Activated naive CD4-positive, alpha-beta T cell treated with anti-CD3 and anti-CD28 coated beads, Interleukin-2, amount 50 U/mL, for 72 hours (primary cell): ENCODE measurements at regions not wholly inside any gene's neighbourhood (a gene's known extent, or its start where the extent isn't known, plus 50 kb on each side); places are given as distances from the start of the nearest gene placed in this dataset.

Experiments
- ATAC-seq, 2 donors: fragments of 150-1000 bp; cut with Tn5 transposase; 2 replicates each; pipeline ENCODE4 v1.10.0; 2021; ENCODE audit warnings: mild to moderate bottlenecking in 2 of 2, moderate library complexity in 2 of 2
- DNase-seq, 2 donors: peaks; one replicate each; pipeline ENCODE4 v3.0.0; 2021 to 2022; ENCODE audit warnings: low spot score in 2 of 2
- H3K27ac Mint-ChIP-seq, 2 donors: one replicate each; pipeline ENCODE4 v1.8.0; 2022; ENCODE audit warnings: mild to moderate bottlenecking in 2 of 2, mixed read lengths in 2 of 2
- H3K36me3 Mint-ChIP-seq, 2 donors: one replicate each; pipeline ENCODE4 v1.8.0; 2022; ENCODE audit warnings: mixed read lengths in 2 of 2
- H3K9me3 Mint-ChIP-seq, 2 donors: one replicate each; pipeline ENCODE4 v1.8.0; 2022; ENCODE audit warnings: mixed read lengths in 2 of 2

DNA sequence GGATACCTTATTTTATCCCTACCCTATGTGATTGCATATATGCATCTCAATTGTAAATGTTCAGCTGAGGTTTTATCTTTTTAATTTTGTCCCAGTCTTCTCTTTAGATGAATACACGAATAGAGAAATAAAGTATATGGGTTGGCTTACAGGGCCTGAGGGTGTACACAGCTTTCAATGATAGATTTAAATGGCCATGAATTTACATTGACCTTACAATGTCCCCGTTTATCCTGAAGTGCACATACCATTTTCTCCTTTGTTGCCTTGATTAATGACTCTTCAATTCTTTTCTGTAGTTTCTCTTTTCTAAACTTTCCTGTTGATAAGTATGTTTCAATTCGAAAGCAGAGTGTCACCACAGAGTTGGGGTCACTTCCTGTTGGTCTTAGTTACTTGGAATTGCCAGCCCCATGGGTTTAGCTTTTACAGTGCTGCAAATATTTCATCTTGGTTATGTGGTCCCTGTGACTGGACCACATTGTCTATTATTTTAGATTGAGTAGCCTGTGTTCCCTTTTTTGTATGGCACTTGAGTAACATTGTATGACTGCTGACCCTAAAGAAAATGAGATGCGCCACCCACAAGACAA is 1616.3 kb upstream of the ACVR2A start:
- Mint-ChIP-seq H3K9me3 (peaks cover 17 to 19% of the 10 kb centered on the region in 2 donors), H3K36me3 (no peaks in the 10 kb centered on the region), H3K27ac (no peak overlapping the region)
- DNase-seq (no peak), ATAC-seq (no peak)

DNA sequence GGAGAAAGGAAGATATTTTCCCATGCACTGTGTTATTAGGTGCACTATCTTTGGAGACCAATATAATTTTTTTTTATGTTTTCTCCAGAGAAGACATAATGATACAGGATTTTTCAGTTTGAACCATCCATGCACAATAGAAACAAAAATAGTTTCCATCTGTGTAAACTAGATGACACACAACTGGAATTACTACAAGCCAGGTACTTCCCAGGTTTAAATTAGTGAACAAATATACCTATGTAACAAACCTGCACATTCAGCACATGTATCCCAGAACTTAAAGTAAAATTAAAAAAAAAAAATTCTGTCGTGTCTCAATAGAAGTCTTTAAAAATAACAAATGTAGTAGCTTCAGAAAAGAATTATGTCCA is 1616.8 kb upstream of the ACVR2A start:
- no peak for DNase-seq
- no peak for ATAC-seq
- Mint-ChIP-seq H3K9me3 (peaks cover 17 to 19% of the 10 kb centered on the region in 2 donors), H3K36me3 (no peaks in the 10 kb centered on the region), H3K27ac (no peak overlapping the region)

DNA sequence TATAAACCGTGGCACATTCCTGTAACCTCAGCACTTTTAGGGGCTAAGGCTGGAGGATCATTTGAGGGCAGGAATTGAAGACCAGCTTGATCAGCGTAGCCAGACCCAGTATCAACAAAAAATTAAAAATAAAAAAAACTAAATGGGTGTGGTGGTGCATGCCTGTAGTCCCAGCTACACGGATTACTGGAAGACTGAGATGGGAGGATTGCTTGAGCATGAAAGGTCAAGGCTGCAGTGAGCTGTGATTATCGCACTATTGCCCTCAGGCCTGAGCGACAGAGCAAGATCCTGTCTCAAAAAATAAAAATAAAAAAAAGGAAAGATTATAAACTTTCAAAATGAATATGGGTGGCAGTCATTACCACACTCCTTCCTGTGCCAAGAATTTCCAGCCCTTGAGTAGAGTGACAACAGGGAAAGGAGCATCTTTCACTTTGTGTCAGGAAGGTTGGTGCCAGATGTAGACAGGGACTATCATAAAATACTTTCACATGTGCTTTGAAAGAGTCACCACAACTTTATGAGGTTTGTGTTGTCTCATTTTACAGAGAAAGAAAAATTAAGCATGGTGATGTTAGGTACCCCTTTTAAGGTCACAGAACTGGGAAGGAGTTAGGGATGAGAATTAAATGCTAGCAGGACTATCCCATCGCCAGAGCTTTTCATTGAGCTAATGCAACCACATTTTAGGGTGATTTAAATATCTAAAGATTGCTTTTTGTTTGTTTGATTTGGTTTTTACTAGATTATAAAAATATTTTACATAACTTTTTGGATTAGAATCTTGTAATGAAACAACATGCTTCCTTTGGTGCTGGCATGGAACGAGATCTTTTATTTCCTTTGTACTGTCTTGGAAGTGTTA is 1617.4 kb upstream of the ACVR2A start:
- no peak for DNase-seq
- ATAC-seq, result no peak
- peaks cover 16 to 17% of the 10 kb centered on the region in 2 donors for H3K9me3 Mint-ChIP-seq
- H3K36me3 Mint-ChIP-seq, result no peaks in the 10 kb centered on the region
- H3K27ac Mint-ChIP-seq, result no peak overlapping the region

DNA sequence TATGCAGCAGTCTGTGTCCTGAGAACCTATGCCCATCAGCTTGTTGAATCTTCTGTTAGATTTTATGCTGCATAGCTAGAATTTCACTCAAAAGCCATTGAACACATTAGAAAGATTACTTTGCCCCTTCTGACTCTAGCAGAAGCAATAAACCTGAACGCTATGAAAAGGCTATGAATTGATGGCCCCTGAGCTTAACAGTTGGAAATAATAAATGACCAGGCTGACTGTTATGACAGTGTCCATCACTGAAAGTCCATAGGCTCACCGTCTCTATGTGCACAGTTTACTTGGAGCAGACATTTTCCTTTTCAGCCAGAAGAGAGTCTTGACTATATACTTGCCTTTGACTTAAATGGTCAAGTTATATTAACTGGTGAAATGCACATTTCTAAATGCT is 1618.8 kb upstream of the ACVR2A start:
- ATAC-seq (no peak), DNase-seq (no peak)
- no peaks in the 10 kb centered on the region for H3K36me3 Mint-ChIP-seq
- H3K9me3 Mint-ChIP-seq, result peaks cover 16 to 17% of the 10 kb centered on the region in 2 donors
- no peak overlapping the region for H3K27ac Mint-ChIP-seq

DNA sequence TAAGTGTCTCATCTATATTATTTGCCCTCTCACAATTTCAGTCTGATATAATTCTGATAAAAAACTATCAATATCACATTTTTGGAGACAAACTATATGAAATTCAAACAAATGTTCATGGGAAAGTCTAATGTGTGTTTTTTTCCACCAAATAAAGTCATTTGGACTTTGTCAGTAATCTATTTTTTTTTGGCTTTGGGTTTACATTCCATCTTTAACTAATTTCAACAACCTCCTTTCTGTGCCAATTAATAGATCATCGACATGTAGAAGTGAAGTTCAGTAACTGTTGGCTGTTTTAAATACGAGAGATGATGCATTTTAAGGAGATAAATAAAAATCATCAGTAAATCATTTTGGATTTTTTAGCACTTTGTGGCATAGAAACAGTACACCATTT is 1623.0 kb upstream of the ACVR2A start:
- ATAC-seq, result no peak
- DNase-seq, result no peak
- H3K36me3 Mint-ChIP-seq, result no peaks in the 10 kb centered on the region
- H3K9me3 Mint-ChIP-seq, result peaks cover 2 to 10% of the 10 kb centered on the region in 2 donors
- H3K27ac Mint-ChIP-seq, result no peak overlapping the region

DNA sequence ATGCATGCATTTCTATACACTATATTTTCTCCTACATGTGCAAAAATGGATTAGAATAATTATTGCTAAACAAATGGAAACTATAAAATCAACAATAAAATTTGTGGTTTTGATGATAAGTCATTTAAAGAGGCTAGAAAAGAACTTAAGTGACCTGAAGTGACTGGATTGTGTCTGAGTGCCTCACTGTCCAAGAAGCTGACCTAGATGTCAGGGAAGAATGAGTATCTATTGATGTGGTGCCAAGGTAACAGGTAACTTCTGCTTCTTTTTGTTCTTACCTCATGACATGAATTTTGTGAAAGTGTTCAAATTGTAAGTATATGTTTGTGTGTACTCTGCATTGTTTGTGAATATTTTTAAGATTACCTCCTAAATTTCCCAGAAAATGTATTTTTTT is 1623.9 kb upstream of the ACVR2A start:
- no peak overlapping the region for H3K27ac Mint-ChIP-seq
- H3K9me3 Mint-ChIP-seq, result peaks cover 0 to 9% of the 10 kb centered on the region in 2 donors
- H3K36me3 Mint-ChIP-seq, result no peaks in the 10 kb centered on the region
- ATAC-seq (no peak), DNase-seq (no peak)

DNA sequence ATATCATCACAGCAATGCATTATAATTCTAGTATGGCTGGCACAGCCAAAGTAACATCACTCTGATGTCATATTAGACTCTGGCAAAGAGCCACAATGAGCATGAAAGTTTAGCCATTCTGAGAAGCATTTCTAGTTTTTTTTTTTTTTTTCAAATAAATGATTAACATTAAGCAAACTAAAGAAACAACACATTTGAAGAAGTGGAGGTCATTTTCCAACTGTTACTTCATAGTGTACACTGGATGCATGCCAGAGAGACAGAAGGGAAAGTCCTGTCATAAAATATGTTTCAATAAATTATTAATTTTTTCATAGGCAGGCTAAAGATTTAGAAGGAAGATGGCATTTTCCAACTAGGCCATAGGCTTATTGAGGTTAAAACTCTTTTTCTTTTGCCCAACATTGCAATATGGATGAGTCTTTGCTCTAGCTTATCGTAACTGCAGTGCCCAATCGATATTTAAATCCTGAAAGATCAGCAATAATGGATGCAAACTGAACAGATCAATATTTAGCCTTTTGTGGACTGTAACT is 1630.4 kb upstream of the ACVR2A start:
- DNase-seq (no peak), ATAC-seq (no peak)
- peaks cover 0 to 4% of the 10 kb centered on the region in 2 donors for H3K36me3 Mint-ChIP-seq
- peaks cover 16 to 20% of the 10 kb centered on the region in 2 donors for H3K9me3 Mint-ChIP-seq
- H3K27ac Mint-ChIP-seq, result no peak overlapping the region

DNA sequence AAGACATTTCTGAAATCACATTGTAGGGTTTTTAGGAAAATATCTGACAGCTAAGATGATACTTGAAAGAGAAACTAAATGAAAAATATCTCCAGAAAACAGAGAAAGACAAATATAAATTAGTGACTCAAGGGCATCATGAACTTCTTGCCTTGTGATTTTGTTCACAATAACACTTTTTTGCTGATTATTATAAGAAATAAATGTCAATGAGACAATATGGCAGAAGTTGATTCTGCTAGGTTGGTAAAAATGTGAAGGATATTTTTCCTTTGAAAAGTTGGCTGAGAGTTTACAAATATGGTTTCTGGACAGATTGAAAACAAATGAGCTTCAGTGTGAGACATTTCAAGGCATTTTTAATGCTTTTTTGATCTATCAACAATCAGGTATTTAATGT is 1631.2 kb upstream of the ACVR2A start:
- H3K9me3 Mint-ChIP-seq, result peaks cover 16 to 20% of the 10 kb centered on the region in 2 donors

DNA sequence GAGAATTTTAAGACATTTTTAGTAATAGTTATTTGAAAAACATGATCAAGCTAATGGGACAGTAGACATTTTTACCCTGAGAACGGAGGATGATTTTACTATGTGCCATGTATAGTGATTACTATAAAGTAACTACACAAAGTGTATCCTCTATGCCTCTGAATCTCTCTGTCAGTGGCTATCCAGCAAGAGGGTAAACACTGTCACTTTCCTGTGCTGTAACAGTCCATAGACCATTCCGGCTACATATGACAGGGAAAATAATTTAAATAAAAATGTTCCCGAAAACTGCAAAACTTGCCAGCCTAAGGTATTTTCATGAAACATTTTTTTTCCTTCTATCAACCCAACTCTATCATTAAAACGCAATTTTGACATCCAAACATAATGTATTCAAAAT is 1632.2 kb upstream of the ACVR2A start:
- Mint-ChIP-seq H3K27ac (no peak overlapping the region), H3K36me3 (peaks cover 0 to 4% of the 10 kb centered on the region in 2 donors)

More for the DNA sequence above, 1631.2 kb upstream of the ACVR2A start:
- no peak for DNase-seq
- Mint-ChIP-seq H3K27ac (no peak overlapping the region), H3K36me3 (peaks cover 0 to 4% of the 10 kb centered on the region in 2 donors)
- ATAC-seq, result no peak

DNA sequence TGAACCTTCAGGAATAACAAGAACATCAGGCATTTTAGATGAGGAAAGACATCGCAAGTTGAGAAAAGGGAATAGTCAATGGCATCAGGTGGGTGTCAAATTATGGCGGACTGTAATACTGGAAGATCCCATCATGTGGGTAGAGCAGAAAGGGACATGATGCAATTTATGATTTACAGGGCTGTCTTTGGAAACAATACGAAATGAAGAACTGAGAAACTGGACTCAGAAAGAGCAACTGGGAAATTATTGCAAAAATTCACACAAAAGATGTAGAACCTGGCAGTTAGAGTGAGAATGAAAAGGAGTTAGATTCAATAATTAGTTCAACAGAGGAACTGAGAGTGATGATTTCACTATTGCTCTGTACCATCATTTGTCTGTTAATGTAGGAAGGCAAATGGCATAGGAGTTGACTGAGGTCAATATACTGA is 1635.0 kb upstream of the ACVR2A start:
- peaks cover 0 to 4% of the 10 kb centered on the region in 2 donors for H3K36me3 Mint-ChIP-seq
- peaks cover 17 to 20% of the 10 kb centered on the region in 2 donors for H3K9me3 Mint-ChIP-seq
- ATAC-seq, result no peak
- DNase-seq, result no peak
- H3K27ac Mint-ChIP-seq, result no peak overlapping the region

More for the DNA sequence above, 1632.2 kb upstream of the ACVR2A start:
- peaks cover 16 to 20% of the 10 kb centered on the region in 2 donors for H3K9me3 Mint-ChIP-seq
- DNase-seq (no peak), ATAC-seq (no peak)

DNA sequence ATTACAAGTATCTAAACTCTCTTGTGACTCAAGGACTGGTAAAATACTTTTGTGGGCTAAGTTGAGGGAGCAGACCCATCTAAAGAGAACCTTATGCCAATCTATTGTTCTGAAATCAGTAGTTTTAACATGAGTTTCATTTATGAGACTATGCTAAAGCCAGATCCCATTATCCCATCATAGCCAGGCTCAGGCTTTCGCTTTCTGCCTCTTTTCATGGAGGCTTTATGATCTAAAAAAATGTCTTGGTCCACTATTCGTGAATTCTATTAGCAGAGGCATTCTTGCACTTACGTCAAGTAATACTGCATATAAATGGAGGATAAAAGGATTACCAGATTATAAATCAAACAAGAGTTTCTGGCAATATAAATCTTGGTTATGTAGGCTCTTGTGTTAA is 1636.9 kb upstream of the ACVR2A start:
- no peak for ATAC-seq

DNA sequence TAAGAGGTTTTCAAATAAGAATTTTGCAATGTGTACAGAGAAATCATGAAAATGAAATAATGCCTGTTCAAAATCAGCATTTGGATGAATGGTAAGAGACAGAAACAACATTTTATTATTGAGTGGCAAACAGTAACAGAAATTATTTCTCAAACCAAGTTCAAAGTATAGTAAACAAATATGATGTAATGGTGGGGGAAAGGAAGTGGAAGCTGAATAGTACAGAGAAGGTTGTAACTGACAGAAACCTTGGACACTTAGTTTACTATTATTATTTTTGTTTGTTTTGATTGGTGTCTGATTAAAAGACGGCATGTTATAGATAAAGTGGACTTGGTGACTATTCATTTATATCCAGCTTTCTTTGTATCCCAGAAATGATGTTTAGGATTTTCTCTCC is 1637.4 kb upstream of the ACVR2A start:
- peaks cover 0 to 4% of the 10 kb centered on the region in 2 donors for H3K36me3 Mint-ChIP-seq
- ATAC-seq, result no peak
- H3K9me3 Mint-ChIP-seq, result peaks cover 16 to 17% of the 10 kb centered on the region in 2 donors
- no peak overlapping the region for H3K27ac Mint-ChIP-seq
- no peak for DNase-seq

More for the DNA sequence above, 1636.9 kb upstream of the ACVR2A start:
- H3K27ac Mint-ChIP-seq, result no peak overlapping the region
- H3K9me3 Mint-ChIP-seq, result peaks cover 17 to 19% of the 10 kb centered on the region in 2 donors
- DNase-seq, result no peak
- H3K36me3 Mint-ChIP-seq, result peaks cover 0 to 4% of the 10 kb centered on the region in 2 donors

DNA sequence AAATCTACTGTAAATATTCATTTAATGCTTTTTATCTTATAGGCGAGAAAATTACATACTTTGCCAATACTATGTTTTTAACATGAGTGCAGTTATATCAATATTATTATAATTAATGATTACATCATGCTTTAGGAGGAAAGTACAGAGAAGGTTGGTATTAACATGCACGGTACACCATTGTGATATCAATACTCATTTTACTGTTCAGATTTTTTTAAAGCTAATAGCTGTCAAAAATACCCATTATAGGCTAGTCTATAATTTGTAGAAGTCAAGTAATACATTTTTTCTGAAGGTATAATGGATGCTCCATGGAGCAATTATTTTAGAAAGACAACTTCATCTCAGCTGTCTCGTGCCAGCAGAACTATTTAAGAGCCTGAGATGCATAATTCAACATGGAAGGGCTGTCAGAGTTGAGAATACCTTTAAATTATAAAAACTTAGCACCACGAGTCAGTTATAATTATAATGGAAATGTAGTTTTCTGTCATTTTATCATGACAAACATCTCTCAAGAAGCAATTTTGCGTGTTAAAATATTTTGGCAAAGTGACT is 1641.7 kb upstream of the ACVR2A start:
- Mint-ChIP-seq H3K9me3 (peaks cover 3 to 4% of the 10 kb centered on the region in 2 donors), H3K36me3 (no peaks in the 10 kb centered on the region), H3K27ac (no peak overlapping the region)
- DNase-seq (no peak), ATAC-seq (no peak)

DNA sequence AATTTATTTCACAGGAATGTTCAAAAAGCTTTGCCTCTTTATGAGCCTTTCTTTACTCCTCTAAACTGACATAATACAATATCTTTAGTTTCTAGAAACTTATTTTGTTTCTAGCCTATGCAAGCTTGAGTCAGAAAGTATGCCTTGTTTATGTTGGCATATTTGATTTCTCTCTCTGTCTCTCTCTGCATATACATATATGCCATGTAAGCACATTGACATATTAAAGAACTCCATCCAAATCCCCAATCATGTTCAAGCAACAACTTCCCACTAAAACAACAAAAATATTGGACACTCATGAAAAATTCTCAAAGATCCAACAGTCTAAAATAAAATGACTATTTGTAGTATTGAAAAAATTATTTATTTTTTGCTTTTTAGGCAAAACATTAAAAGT is 1651.2 kb upstream of the ACVR2A start:
- DNase-seq, result no peak
- Mint-ChIP-seq H3K9me3 (peaks cover 7 to 17% of the 10 kb centered on the region in 2 donors), H3K27ac (no peak overlapping the region), H3K36me3 (no peaks in the 10 kb centered on the region)
- ATAC-seq, result no peak

DNA sequence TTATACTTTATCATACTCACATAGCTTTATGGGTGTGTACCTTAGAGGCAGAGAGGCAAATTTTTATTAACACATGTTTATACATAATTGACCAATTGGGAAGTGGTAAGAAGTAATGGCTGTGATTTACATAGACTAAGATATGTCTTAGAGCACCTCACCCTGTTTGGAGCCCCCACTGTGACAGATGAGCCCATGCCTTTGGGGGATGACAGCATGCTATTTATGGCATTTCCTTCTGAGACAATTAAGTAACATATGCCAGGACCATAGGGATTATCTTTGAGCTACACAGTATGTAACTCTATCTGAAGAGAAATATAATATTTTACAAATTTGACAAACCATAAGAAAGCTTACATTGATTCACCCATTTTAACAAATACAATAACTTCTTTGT is 1655.3 kb upstream of the ACVR2A start:
- DNase-seq (no peak), ATAC-seq (no peak)
- peaks cover 10 to 17% of the 10 kb centered on the region in 2 donors for H3K9me3 Mint-ChIP-seq
- H3K36me3 Mint-ChIP-seq, result no peaks in the 10 kb centered on the region
- H3K27ac Mint-ChIP-seq, result no peak overlapping the region

DNA sequence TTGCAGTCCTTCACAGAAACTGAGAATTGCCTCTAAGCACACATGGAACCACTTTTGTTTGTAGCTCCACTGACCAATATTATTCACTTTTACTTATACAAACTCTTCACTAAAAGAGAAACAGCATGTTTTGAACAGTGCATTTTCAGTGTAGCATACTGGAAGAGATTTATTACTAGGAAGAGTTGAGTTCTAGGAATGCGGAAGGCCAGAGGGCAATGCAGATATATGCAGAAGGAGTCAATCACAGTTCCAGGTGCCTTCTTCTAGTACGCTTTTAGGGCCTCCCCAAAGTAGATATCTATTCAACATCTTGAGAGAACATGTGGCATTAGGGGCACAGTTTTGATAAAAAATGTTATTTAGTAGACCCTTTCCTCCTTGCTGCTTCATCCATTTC is 1654.0 kb upstream of the ZEB2 start:
- no peak for ATAC-seq
- H3K9me3 Mint-ChIP-seq, result peaks cover 16 to 21% of the 10 kb centered on the region in 2 donors
- H3K36me3 Mint-ChIP-seq, result peaks cover 0 to 7% of the 10 kb centered on the region in 2 donors
- DNase-seq, result no peak
- H3K27ac Mint-ChIP-seq, result no peak overlapping the region

DNA sequence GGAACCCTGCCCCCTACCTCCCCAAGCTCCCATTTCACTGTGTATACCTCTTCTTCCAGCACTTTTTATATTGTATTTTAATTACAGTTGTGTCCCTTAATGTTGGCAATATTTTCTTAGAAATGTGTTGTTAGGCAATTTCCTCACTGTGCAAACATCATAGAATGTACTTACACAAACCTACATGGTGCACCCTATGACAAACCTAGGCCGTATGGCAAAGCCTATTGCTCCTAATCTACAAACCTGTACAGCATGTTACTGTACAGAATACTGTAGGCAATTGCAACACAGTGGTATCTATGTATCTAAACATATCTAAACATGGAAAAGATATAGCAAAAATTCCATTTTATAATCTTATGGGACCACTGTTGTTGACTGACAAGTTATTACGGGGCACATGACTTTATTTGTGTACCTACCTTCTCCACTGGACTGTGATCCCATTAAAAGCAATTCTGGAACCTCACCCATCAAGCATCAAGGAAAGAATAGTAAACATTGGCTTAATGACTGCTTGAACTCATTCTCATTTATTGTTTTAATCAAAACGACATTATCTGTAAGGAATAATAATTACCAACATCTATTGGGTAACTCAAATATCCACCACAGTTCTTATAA is 1641.5 kb upstream of the ZEB2 start:
- no peaks in the 10 kb centered on the region for H3K36me3 Mint-ChIP-seq
- H3K27ac Mint-ChIP-seq, result no peak overlapping the region
- DNase-seq (no peak), ATAC-seq (no peak)
- peaks cover 0 to 5% of the 10 kb centered on the region in 2 donors for H3K9me3 Mint-ChIP-seq
